ENCODE measurements at regions not wholly inside any gene's neighbourhood (a gene's known extent, or its start where the extent isn't known, plus 50 kb on each side); places are given as distances from the start of the nearest gene placed in this dataset.

GRCh38 chr10:3417096-3417495 is 244.5 kb upstream of the PITRM1 start:
- TF ChIP-seq CTCF (IDR thresholded peaks at IDR 0.05; ENCODE audit: low read length) (no peak), EZH2 (IDR thresholded peaks at IDR 0.05; ENCODE audit: borderline replicate concordance, low read length) (no peak)
- H3K27me3 ChIP-seq (ENCODE audit: insufficient read depth, low read length): no peaks in the 10 kb centered on the region
- no peaks in the 10 kb centered on the region for H3K36me3 ChIP-seq (ENCODE audit: insufficient read depth, low read length)

GRCh38 chr10:3415878-3416605 is 243.5 kb upstream of the PITRM1 start:
- no peaks in the 10 kb centered on the region for H3K9me3 ChIP-seq (ENCODE audit: low read length)
- no peak overlapping the region for H3K4me2 ChIP-seq (ENCODE audit: low read length)
- H3K36me3 ChIP-seq (ENCODE audit: insufficient read depth, low read length): no peaks in the 10 kb centered on the region
- H3K9ac ChIP-seq (ENCODE audit: low read length): no peak overlapping the region
- no peak for TF ChIP-seq CTCF (IDR thresholded peaks at IDR 0.05; ENCODE audit: low read length)
- TF ChIP-seq EZH2 (IDR thresholded peaks at IDR 0.05; ENCODE audit: borderline replicate concordance, low read length): no peak
- no peaks in the 10 kb centered on the region for H3K4me1 ChIP-seq (ENCODE audit: insufficient read depth, low read length, severe bottlenecking)
- H2AFZ ChIP-seq (ENCODE audit: low read length): no peak overlapping the region
- no peaks in the 10 kb centered on the region for H3F3A ChIP-seq (ENCODE audit: insufficient read depth, low read length)
- no peak overlapping the region for H3K27ac ChIP-seq (ENCODE audit: low read depth, low read length, poor library complexity, severe bottlenecking)
- no peak overlapping the region for H3K4me3 ChIP-seq (ENCODE audit: low read depth, low read length, poor library complexity, severe bottlenecking)
- H3K79me2 ChIP-seq (ENCODE audit: insufficient read depth, low read length): no peaks in the 10 kb centered on the region
- H4K20me1 ChIP-seq (ENCODE audit: insufficient read depth, low read length): no peaks in the 10 kb centered on the region
- no peaks in the 10 kb centered on the region for H3K27me3 ChIP-seq (ENCODE audit: insufficient read depth, low read length)
- no peaks in the 10 kb centered on the region for H3K9me2 ChIP-seq (ENCODE audit: low read depth, low read length)

More at GRCh38 chr10:3417096-3417495, 244.5 kb upstream of the PITRM1 start:
- no peak overlapping the region for H3K4me3 ChIP-seq (ENCODE audit: low read depth, low read length, poor library complexity, severe bottlenecking)
- no peak overlapping the region for H2AFZ ChIP-seq (ENCODE audit: low read length)
- no peaks in the 10 kb centered on the region for H3K9me3 ChIP-seq (ENCODE audit: low read length)
- no peaks in the 10 kb centered on the region for H3K4me1 ChIP-seq (ENCODE audit: insufficient read depth, low read length, severe bottlenecking)
- no peak overlapping the region for H3K9ac ChIP-seq (ENCODE audit: low read length)
- H3K9me2 ChIP-seq (ENCODE audit: low read depth, low read length): no peaks in the 10 kb centered on the region
- H3K27ac ChIP-seq (ENCODE audit: low read depth, low read length, poor library complexity, severe bottlenecking): no peak overlapping the region
- H4K20me1 ChIP-seq (ENCODE audit: insufficient read depth, low read length): no peaks in the 10 kb centered on the region
- H3K4me2 ChIP-seq (ENCODE audit: low read length): no peak overlapping the region
- no peaks in the 10 kb centered on the region for H3F3A ChIP-seq (ENCODE audit: insufficient read depth, low read length)
- no peaks in the 10 kb centered on the region for H3K79me2 ChIP-seq (ENCODE audit: insufficient read depth, low read length)

GRCh38 chr10:3415038-3415736 is 242.6 kb upstream of the PITRM1 start:
- no peaks in the 10 kb centered on the region for H3K4me1 ChIP-seq (ENCODE audit: insufficient read depth, low read length, severe bottlenecking)
- H3K9ac ChIP-seq (ENCODE audit: low read length): no peak overlapping the region
- no peaks in the 10 kb centered on the region for H3K9me3 ChIP-seq (ENCODE audit: low read length)
- H3K27ac ChIP-seq (ENCODE audit: low read depth, low read length, poor library complexity, severe bottlenecking): no peak overlapping the region
- H3K9me2 ChIP-seq (ENCODE audit: low read depth, low read length): no peaks in the 10 kb centered on the region
- H3K36me3 ChIP-seq (ENCODE audit: insufficient read depth, low read length): no peaks in the 10 kb centered on the region
- no peak overlapping the region for H3K4me2 ChIP-seq (ENCODE audit: low read length)
- no peak overlapping the region for H3K4me3 ChIP-seq (ENCODE audit: low read depth, low read length, poor library complexity, severe bottlenecking)
- H2AFZ ChIP-seq (ENCODE audit: low read length): no peak overlapping the region
- H4K20me1 ChIP-seq (ENCODE audit: insufficient read depth, low read length): no peaks in the 10 kb centered on the region
- H3K79me2 ChIP-seq (ENCODE audit: insufficient read depth, low read length): no peaks in the 10 kb centered on the region
- TF ChIP-seq EZH2 (IDR thresholded peaks at IDR 0.05; ENCODE audit: borderline replicate concordance, low read length) (no peak), CTCF (IDR thresholded peaks at IDR 0.05; ENCODE audit: low read length) (no peak)
- no peaks in the 10 kb centered on the region for H3F3A ChIP-seq (ENCODE audit: insufficient read depth, low read length)
- H3K27me3 ChIP-seq (ENCODE audit: insufficient read depth, low read length): no peaks in the 10 kb centered on the region
